ENCODE measurements at regions not wholly inside any gene's neighbourhood (a gene's known extent, or its start where the extent isn't known, plus 50 kb on each side); places are given as distances from the start of the nearest gene placed in this dataset.
"Not testable (repeated sequence)": the region's sequence is repeated elsewhere in the genome, so short reads cannot be mapped to it uniquely, and the experiment has no call there.

GRCh38 chr6:132052096-132052495 lies 100.9 kb upstream of the CCN2 start:
- DNase-seq = no peak

DNA sequence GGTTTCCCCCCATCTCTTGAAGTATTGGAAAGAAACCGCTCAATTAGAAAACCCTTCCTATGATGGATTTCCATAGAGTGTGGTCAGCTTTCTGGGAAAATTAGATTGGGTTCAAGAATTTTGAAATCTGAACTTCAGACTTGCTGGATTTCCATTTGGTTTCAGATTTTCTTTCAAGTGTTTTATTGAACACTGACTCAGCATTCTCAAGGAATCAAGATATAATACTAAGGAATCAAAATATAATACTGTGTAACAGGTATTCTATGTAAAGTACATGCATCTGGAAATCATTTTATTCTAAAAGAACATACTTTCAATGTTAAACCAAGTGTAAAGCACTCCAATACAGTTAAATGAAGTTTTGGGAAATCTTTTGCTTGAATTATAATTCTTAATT lies 94.7 kb upstream of the CCN2 start:
- DNase-seq = no peak

- DNase-seq = no peak
These were observed 92.0 kb upstream of the CCN2 start for GRCh38 chr6:132043148-132043547.

DNA sequence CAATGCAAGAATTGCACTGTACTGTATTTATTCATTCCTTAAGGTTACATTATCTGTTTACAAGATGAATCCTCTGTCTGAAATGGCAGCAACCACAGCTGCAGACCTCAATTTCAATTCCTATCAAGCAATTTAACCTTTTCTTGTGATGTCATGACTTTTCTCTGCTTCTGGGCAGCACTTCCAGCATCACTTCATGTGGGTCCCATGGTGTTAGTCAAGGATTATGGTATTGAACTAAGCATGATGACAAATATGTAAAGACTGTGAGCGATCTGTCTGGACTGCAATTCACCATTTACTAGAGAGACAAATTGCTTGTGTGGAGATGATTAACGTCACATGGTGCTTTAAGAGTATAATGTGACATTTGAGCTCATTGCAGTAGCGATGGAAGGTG lies 90.5 kb upstream of the CCN2 start:
- DNase-seq = no peak

DNA sequence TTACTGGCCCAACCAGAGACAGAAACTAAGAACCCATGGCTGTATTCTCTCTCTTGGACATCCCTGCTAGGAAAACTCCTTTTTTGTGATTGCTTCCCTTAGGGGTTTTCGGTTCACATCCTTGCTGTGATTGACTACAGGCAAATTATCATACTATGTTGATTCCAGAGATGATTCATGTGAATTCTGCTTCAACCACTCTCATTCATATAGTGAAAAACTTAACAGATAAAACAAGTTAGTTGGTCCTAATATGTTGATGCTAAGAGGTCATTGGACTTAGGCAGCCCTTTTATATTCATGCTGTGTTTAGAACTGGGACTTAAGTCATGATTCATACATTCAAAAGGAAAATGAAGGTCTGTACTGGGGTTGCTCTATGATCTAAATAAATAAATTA lies 76.9 kb upstream of the CCN2 start:
- no peak for DNase-seq

- no peak for DNase-seq
These were observed 74.3 kb upstream of the CCN2 start for GRCh38 chr6:132025468-132025867.

GRCh38 chr6:132023490-132023889 lies 72.3 kb upstream of the CCN2 start:
- no peak for DNase-seq

DNA sequence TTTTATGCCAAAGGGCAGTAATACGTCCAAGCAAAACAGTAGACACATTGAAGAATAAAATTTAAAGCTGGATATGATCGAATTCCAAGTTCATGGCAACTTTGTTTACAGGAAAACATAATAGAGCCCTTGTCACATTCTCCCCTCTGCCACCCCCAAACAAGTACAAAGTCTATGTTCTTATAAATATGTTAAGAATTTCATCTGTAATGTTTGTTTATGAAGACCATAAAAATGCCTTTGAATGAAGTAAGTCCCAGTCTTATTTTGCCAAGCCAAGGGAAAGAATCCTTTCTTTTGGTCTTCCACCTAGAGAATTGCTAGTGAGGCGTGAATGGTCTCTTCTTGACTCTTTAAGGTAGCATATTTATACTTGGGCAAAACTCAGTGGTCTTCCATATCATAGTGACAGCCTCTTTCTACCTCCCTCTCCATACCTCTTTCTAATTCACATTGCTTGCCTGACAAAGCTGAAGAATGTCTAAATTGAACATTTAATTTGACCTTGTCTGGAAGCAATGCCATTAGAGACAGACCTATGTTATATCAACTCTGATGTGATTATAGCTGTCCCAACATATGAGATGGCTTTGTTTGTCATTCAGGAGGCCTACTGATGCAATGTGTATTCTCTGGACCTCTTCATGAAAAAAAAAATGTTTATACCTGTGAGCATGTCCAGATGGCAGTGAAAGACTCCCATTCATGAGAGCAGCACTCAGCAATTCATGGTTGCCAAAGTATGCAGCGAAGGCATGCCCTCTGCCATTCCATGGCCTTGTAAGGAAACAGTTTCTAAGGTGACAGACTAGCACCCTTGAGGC lies 70.6 kb upstream of the CCN2 start:
- no peak for DNase-seq

DNA sequence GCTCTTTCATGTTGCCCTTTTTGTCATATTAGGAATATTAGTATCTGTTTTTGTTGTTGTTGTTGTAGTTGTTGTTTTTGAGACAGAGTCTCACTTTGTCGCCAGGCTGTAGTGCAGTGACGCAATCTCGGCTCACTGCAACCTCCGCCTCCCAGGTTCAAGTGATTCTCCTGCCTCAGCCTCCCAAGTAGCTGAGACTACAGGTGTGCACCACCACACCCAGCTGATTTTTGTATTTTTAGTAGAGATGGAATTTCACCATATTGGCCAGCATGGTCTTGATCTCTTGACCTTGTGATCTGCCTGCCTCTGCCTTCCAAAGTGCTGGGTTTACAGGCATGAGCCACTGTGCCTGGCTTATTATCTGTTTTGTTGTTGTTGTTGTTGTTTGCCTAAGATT lies 69.7 kb upstream of the CCN2 start:
- DNase-seq = not testable (repeated sequence)

DNA sequence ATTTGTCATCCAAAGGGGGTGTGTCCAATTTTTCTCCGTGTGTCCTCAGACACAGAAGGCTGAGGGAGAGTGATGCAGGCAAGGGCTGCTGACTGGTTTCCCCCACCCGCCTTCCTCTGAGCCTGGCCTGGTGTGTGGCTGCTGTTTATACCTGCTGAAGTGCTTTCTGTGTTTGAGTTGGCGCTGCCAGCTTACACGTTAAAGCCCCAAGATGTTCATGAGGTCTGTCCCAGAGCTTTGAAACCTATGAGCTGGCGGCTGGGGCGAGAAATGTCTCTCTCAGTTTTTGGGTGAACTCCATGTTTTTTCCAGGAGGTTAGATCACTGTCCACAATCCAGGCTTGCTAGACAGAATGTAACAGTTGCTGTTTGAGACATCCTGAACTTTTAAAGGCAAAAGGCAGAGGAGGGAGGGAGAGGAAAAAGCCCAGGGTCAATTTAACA lies 69.0 kb upstream of the CCN2 start:
- peak in 1 of 2 donors; percentile 6 for DNase-seq

DNA sequence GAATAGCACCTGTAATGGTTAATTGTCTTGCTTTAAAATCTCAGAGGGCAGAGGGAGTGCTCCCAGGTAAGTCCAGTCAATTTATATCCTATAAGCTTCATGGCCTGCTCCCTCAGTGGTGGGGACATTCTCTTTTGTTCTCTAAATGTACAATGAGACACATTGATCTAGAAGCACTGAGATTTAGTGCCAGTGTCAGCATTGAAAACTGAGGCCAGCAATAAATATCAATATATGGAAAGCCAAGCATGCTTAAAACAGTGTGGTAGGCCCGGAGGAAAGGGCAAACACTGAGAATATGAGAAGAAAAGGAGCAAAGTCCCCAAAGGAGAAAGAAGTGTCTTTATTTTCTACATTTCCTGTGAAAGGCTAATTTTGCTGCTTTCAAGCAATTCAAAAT lies 68.4 kb upstream of the CCN2 start:
- DNase-seq = no peak

DNA sequence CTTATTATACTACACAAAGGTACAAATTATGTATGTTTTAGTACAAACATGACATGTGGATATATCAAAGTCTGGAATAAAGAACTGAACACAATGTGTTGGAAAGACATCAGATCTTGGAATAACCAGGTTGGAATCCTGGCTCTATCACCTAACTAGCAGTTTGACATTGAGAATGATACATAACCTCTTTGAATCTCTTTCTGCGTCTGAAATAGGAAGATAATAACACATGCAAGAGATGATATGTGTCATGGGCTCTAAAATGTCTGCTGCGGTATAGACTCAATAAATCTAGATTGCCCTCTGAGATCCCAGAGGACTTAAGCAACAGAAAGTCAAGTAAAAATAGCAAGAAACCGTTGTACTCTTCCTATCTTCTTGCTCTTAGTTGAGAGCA lies 66.8 kb upstream of the CCN2 start:
- no peak for DNase-seq

DNA sequence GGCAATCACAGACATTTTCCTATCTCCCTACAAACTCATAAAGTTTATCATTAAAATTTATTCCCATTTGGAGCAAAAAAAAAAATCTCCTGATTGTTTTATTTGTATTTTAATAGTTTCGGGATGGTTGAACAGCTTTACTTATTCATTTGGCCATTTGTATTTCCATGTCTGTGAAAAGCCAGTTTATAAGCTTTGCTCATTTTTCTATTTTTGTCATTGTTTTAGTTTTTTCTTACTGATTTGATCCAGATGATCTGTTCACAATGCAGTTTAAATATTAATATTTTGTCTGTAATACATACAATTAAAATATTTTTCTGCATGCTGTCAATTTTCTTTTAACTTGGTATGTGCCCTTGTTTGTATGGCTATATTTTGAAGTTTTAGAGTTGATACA lies 65.2 kb upstream of the CCN2 start:
- no peak for DNase-seq

- DNase-seq = no peak
These were observed 60.4 kb upstream of the CCN2 start for GRCh38 chr6:132011582-132011981.

DNA sequence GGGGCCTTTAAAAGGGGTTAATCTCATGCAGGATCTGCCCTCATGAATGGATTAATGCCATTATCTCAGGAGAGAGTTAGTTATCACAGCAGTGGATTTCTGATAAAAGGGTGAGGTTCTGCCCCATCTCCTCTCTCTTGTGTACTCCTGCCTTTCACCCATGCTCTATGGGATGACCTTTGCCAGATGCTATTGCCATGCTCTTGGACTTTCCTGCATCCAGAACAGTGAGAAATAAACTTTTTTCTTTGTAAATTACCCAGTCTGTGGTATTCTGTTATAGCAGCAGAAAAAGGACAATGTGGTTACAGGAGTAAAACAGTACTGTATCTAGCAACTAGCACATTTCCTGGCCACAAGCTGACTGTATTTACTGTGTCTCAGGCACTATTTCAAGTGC lies 58.0 kb upstream of the CCN2 start:
- DNase-seq = no peak

DNA sequence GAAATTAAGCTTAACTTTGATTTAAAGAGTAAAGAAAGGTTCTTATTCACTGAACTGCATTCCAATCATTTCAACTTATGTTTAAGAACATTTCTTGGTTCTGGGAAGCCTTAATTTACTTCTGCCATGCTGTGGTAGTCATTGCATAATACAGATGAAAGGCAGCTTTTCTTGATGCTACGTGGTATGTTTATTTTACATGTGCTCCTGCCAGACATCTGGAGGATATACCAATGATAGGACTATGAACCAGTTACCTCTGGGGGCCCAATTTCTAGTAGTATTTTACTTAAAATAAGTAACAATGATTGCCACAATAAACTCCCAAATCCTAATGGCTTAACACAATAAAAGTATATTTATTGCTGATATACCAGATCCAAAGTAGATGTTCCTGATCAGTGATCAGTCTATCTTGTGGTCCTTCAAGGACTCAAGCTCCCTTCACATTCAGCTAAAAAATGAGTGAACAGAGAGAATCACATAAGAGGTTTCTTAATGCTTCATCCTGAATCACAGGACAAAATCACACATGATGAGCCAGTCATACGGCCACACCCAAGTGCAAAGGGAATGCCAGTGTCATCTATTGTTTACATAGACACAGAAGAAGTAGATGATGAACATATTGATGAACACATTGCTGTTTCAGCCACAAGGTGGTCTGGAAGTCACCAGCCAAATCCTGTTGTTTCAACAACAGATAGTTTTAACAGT lies 56.5 kb upstream of the CCN2 start:
- no peak for DNase-seq

GRCh38 chr6:132005178-132005577 lies 54.0 kb upstream of the CCN2 start:
- no peak for DNase-seq

DNA sequence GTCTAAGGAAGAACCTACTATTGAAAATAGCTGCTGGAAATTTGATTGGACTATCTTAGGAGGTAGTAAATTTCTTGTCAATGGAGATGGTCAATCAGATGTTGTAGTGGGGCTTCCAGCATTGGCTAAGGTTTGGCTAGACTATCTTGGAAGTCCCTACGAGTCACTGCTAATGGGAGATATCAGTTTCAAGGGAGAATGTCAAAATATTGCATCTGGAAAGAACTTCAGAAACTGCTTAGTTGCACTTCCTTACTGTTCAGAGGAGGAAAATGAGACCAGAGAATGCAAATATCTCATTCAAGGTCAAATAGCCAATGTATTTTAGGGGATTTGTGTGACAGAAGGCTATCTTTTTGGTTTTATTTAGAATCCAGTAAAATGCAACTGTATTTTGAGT lies 53.5 kb upstream of the CCN2 start:
- DNase-seq = no peak

DNA sequence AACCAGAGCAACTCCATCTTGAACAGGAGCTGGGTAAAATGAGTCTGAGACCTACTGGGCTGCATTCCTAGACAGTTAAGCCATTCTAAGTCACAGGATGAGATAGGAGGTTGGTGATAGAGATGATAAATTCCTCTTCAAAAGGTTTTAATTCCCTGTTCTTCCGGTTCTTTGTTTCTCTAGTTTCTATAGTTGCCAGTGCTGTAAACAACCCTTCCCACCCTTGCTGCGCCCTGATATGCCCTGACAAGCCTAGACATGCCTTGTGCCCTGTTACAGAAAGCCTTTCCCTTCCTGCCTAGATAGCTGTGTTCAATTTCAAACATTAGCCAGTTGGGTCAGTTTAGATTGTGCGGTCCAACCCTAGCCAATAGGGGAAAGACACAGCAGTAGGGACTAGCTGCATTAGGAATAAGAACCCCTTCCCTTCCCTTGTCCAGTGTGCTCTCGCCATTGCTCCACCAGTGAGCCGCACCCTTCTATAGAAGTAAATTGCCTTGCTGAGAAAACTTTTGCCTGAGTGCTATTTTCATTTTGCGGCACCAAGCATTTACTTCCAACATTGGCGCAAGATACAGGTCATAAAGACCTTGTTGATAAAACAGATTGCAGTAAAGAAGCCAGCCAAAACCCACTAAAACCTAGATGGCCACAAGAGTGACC lies 52.5 kb upstream of the CCN2 start:
- DNase-seq = no peak
